Hepatocyte (in vitro differentiated cells): ENCODE measurements at regions not wholly inside any gene's neighbourhood (a gene's known extent, or its start where the extent isn't known, plus 50 kb on each side); places are given as distances from the start of the nearest gene placed in this dataset.

Source experiments
- DNase-seq: peaks from one replicate; pipeline ENCODE4 v3.0.0-alpha.2; 2016; ENCODE audit warnings: low spot score
- H2AFZ ChIP-seq: fragments of 200-600 bp; sonication (generic); 2 replicates; pipeline ENCODE4 v1.6.0; 2016; ENCODE audit warnings: antibody characterized with exemption, mild to moderate bottlenecking
- H3K27ac ChIP-seq: fragments of 200-600 bp; sonication (generic); 2 replicates; pipeline ENCODE4 v1.5.1; 2016; ENCODE audit warnings: mild to moderate bottlenecking
- H3K27me3 ChIP-seq: fragments of 200-600 bp; sonication (generic); 2 replicates; pipeline ENCODE4 v1.6.1; 2016
- H3K36me3 ChIP-seq: fragments of 200-600 bp; sonication (generic); replicated peaks from 2 replicates; pipeline ENCODE4 v1.5.1; 2016; ENCODE audit warnings: low read depth; ENCODE audit not compliant: insufficient read depth
- H3K4me1 ChIP-seq: fragments of 200-600 bp; sonication (generic); 2 replicates; pipeline ENCODE4 v1.5.1; 2016; ENCODE audit warnings: mild to moderate bottlenecking, moderate library complexity; ENCODE audit not compliant: insufficient read depth
- H3K4me2 ChIP-seq: fragments of 200-600 bp; sonication (generic); 2 replicates; pipeline ENCODE4 v1.6.0; 2016
- H3K4me3 ChIP-seq: fragments of 200-600 bp; sonication (generic); 2 replicates; pipeline ENCODE4 v1.5.1; 2016; ENCODE audit warnings: mild to moderate bottlenecking
- H3K79me2 ChIP-seq: fragments of 200-600 bp; sonication (generic); 2 replicates; pipeline ENCODE4 v1.6.0; 2017; ENCODE audit warnings: mild to moderate bottlenecking
- H3K9me2 ChIP-seq: fragments of 200-600 bp; sonication (generic); replicated peaks from 2 replicates; pipeline ENCODE4 v1.6.0; 2017; ENCODE audit warnings: mild to moderate bottlenecking; ENCODE audit not compliant: insufficient read depth
- H3K9me3 ChIP-seq: fragments of 200-600 bp; sonication (generic); 2 replicates; pipeline ENCODE4 v1.5.1; 2016; ENCODE audit warnings: low read depth, mild to moderate bottlenecking
- H4K20me1 ChIP-seq: fragments of 200-600 bp; sonication (generic); 2 replicates; pipeline ENCODE4 v1.6.0; 2016; ENCODE audit warnings: mild to moderate bottlenecking; ENCODE audit not compliant: insufficient read depth, poor library complexity, severe bottlenecking
- CTCF ChIP-seq: fragments of 200-600 bp; sonication (generic); IDR thresholded peaks from 2 replicates; pipeline ENCODE4 v1.5.1; 2016; ENCODE audit warnings: antibody characterized with exemption, mild to moderate bottlenecking; ENCODE audit not compliant: poor library complexity
- EZH2 ChIP-seq: fragments of 200-600 bp; sonication (generic); IDR thresholded peaks from 2 replicates; pipeline ENCODE4 v1.6.1; 2016; ENCODE audit warnings: antibody characterized with exemption, mild to moderate bottlenecking, borderline replicate concordance
- EZH2phosphoT487 ChIP-seq: fragments of 200-600 bp; sonication (generic); IDR thresholded peaks from one replicate; pipeline ENCODE4 v1.6.1; 2018; ENCODE audit warnings: antibody characterized with exemption, mild to moderate bottlenecking, low read depth, moderate library complexity; ENCODE audit not compliant: unreplicated experiment, severe bottlenecking
- WGBS: methylation state at CpG from one replicate; pipeline ENCODE4 v1.1.6; 2016; ENCODE audit warnings: low lambda C conversion rate; ENCODE audit errors: missing lambda C conversion rate; 5-methylcytosine and 5-hydroxymethylcytosine counted together

- Histone ChIP-seq H3K36me3 (no peaks in the 10 kb centered on the region), H3K4me2 (no peak overlapping the region), H3K27me3 (no peaks in the 10 kb centered on the region), H4K20me1 (no peaks in the 10 kb centered on the region), H3K9me3 (no peaks in the 10 kb centered on the region), H3K79me2 (no peaks in the 10 kb centered on the region), H3K4me1 (peaks cover 4% of the 10 kb centered on the region), H3K27ac (no peak overlapping the region), H3K9me2 (no peaks in the 10 kb centered on the region), H3K4me3 (no peak overlapping the region), H2AFZ (no peak overlapping the region)
- 88% methylated on average over 11 of the region's 12 CpGs for WGBS
- DNase-seq: no peak
- no peak for TF ChIP-seq CTCF
- TF ChIP-seq EZH2phosphoT487: no peak
- TF ChIP-seq EZH2: no peak
Observed at GRCh38 chr16:86071611-86072240, 172.8 kb downstream of the IRF8 start.

- WGBS: 50% methylated on average over 21 of the region's 21 CpGs
- H4K20me1 ChIP-seq: no peaks in the 10 kb centered on the region
- H3K79me2 ChIP-seq: no peaks in the 10 kb centered on the region
- H3K4me3 ChIP-seq: no peak overlapping the region
- H2AFZ ChIP-seq: no peak overlapping the region
- H3K27me3 ChIP-seq: no peaks in the 10 kb centered on the region
- H3K36me3 ChIP-seq: no peaks in the 10 kb centered on the region
- H3K27ac ChIP-seq: no peak overlapping the region
- TF ChIP-seq CTCF: peak; percentile 76
- TF ChIP-seq EZH2phosphoT487: no peak
- no peak for TF ChIP-seq EZH2
- peak; percentile 81 for DNase-seq
- no peaks in the 10 kb centered on the region for H3K9me2 ChIP-seq
- peaks cover 4% of the 10 kb centered on the region for H3K4me1 ChIP-seq
- no peak overlapping the region for H3K4me2 ChIP-seq
- H3K9me3 ChIP-seq: no peaks in the 10 kb centered on the region
Observed at GRCh38 chr16:86072328-86073102, 173.6 kb downstream of the IRF8 start.

- no peak overlapping the region for H3K4me3 ChIP-seq
- DNase-seq: no peak
- H3K27ac ChIP-seq: no peak overlapping the region
- H3K36me3 ChIP-seq: no peaks in the 10 kb centered on the region
- WGBS: 76% methylated on average over 11 of the region's 11 CpGs
- H3K79me2 ChIP-seq: no peaks in the 10 kb centered on the region
- H3K9me3 ChIP-seq: no peaks in the 10 kb centered on the region
- no peaks in the 10 kb centered on the region for H3K27me3 ChIP-seq
- H3K9me2 ChIP-seq: no peaks in the 10 kb centered on the region
- H2AFZ ChIP-seq: no peak overlapping the region
- peaks cover 4% of the 10 kb centered on the region for H3K4me1 ChIP-seq
- H4K20me1 ChIP-seq: no peaks in the 10 kb centered on the region
- no peak for TF ChIP-seq EZH2phosphoT487
- TF ChIP-seq CTCF: no peak
- TF ChIP-seq EZH2: no peak
- H3K4me2 ChIP-seq: no peak overlapping the region
Observed at GRCh38 chr16:86073103-86073625, 174.2 kb downstream of the IRF8 start.
